Subcutaneous abdominal adipose tissue (tissue), 5 donors: ENCODE measurements at regions not wholly inside any gene's neighbourhood (a gene's known extent, or its start where the extent isn't known, plus 50 kb on each side); places are given as distances from the start of the nearest gene placed in this dataset.
A peak's percentile ranks its signal among the peaks of the same experiment; 100 is the strongest.

Source experiments
- H3K27ac ChIP-seq: one replicate; pipeline ENCODE4 v1.7.0; 2013; ENCODE audit warnings: low read depth, mild to moderate bottlenecking, inconsistent platforms, low read length, moderate library complexity
- H3K27me3 ChIP-seq, 5 donors: one replicate each; pipeline ENCODE4 v1.7.0; 2013; ENCODE audit warnings: low read length in 5 of 5, inconsistent platforms in 1 of 5; ENCODE audit not compliant: control insufficient read depth in 5 of 5, insufficient read depth in 4 of 5
- H3K36me3 ChIP-seq, 5 donors: one replicate each; pipeline ENCODE4 v1.7.0; 2013; ENCODE audit warnings: low read length in 5 of 5; ENCODE audit not compliant: control insufficient read depth in 5 of 5, insufficient read depth in 5 of 5
- H3K4me1 ChIP-seq, 5 donors: one replicate each; pipeline ENCODE4 v1.7.0; 2013; ENCODE audit warnings: low read length in 5 of 5, mild to moderate bottlenecking in 3 of 5, moderate library complexity in 1 of 5; ENCODE audit not compliant: control insufficient read depth in 5 of 5, insufficient read depth in 5 of 5
- H3K4me3 ChIP-seq, 5 donors: one replicate each; pipeline ENCODE4 v1.7.0; 2013; ENCODE audit warnings: low read length in 5 of 5, low read depth in 1 of 5
- H3K9ac ChIP-seq, 5 donors: one replicate each; pipeline ENCODE4 v1.7.0; 2013; ENCODE audit warnings: low read length in 5 of 5, mild to moderate bottlenecking in 4 of 5, moderate library complexity in 3 of 5
- H3K9me3 ChIP-seq, 5 donors: one replicate each; pipeline ENCODE4 v1.7.0; 2013; ENCODE audit warnings: low read length in 5 of 5; ENCODE audit not compliant: control insufficient read depth in 5 of 5
- donor health status: healthy.
- donor health status: healthy.
- donor health status: healthy.
- donor health status: healthy.
- donor health status: healthy.

DNA sequence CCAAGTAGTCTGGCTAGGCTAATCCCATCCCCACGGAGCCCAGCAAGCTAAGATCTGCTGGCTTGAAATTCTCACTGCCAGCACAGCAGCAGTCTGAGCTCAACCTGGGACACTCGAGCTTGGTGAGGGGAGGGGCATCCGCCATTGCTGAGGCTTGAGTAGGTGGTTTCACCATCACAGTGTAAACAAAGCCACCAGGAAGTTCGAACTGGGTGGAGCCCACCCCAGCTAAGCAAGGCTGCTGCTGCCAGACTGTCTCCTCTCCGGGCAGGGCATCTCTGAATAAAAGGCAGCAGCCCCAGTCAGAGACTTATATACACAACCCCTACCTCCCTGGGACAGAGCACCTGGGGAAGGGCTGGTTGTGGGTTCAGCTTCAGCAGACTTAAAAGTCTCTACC is 639.6 kb downstream of the IQCM start:
- no peaks in the 10 kb centered on the region for H3K9me3 ChIP-seq
- peaks cover 0 to 30% (median 17%) of the 10 kb centered on the region in 5 donors for H3K4me1 ChIP-seq
- no peak overlapping the region for H3K27ac ChIP-seq
- H3K4me3 ChIP-seq = no peak overlapping the region
- no peaks in the 10 kb centered on the region for H3K36me3 ChIP-seq
- H3K9ac ChIP-seq = no peak overlapping the region
- H3K27me3 ChIP-seq = no peaks in the 10 kb centered on the region

DNA sequence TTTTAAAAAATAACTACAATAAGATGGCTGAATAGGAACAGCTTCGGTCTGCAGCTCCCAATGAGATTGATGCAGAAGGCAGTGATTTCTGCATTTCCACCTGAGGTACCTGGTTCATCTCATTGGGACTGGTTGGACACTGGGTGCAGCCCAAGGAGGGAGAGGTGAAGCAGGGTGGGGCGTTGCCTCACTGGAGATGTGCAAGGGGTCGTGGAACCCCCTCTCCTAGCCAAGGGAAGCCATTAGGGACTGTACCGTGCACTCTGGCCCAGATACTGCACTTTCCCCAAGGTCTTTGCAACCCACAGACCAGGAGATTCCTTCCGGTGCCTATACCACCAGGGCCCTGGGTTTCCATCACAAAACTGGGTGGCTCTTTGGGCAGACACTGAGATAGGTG is 640.1 kb downstream of the IQCM start:
- Histone ChIP-seq H3K27me3 (no peaks in the 10 kb centered on the region), H3K4me3 (no peak overlapping the region), H3K36me3 (no peaks in the 10 kb centered on the region), H3K9me3 (no peaks in the 10 kb centered on the region), H3K27ac (no peak overlapping the region), H3K4me1 (peaks cover 0 to 35% (median 20%) of the 10 kb centered on the region in 5 donors), H3K9ac (no peak overlapping the region)

DNA sequence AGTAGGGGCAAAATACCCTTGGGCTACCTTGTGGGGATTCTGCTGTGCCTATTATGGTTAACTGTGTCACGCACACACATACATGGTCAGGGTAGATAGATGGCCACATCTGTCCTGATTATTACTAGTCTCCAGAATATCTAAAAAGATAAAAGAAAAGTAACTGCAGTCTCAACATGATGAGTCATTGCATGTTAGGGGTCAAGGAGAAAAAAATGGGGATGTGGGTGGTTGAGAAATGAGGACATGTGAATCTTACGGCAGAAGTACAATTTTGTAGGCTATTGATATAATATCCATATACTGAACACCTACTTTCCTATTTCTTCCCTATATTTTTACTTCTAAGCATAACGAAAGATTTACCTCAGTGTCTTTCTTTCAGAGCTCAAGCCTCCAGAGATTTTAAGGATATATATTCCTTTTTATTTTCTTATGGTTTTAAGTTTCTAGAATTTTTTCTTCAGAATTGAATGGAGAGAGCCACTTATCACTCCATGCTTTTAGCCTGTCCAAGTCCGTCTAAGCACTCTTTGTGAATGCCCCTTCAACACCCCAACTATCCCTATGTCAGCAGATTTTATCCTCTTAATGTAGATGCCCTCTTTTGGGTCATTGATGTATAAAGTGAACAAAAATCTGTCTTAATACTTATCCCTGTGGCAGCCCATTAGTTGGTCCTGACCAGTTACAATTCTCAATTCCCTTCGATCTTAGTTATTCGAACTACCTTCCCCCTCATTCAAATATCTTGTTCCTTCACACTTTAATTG is 642.2 kb downstream of the IQCM start:
- H3K4me3 ChIP-seq = no peak overlapping the region
- H3K27ac ChIP-seq = peak overlapping the region; percentile 65
- H3K4me1 ChIP-seq = peaks cover 0 to 37% (median 20%) of the 10 kb centered on the region in 5 donors
- no peaks in the 10 kb centered on the region for H3K36me3 ChIP-seq
- no peaks in the 10 kb centered on the region for H3K27me3 ChIP-seq
- H3K9me3 ChIP-seq = no peaks in the 10 kb centered on the region
- no peak overlapping the region for H3K9ac ChIP-seq

DNA sequence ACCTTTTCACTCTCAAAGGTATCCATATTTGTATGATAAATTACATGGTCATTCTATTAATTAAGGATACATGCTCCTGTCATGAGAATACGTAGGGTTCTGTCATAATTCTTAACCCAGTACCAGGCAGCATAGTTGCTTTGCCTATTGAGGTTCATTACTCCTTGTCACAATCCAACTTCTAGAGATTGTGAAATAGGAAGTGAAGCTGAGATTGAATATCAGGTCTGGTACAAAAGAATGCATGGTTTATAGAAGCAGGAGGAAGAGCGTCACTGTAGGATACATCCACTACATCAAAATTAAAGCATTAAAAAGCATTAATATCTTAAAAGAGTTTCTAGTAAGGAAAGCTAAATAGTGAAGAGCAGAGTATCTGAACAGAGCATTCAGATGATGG is 647.0 kb downstream of the IQCM start:
- peaks cover 0 to 33% (median 20%) of the 10 kb centered on the region in 5 donors for H3K4me1 ChIP-seq
- no peaks in the 10 kb centered on the region for H3K9me3 ChIP-seq
- H3K4me3 ChIP-seq = no peak overlapping the region
- H3K27me3 ChIP-seq = no peaks in the 10 kb centered on the region
- no peaks in the 10 kb centered on the region for H3K36me3 ChIP-seq
- H3K9ac ChIP-seq = no peak overlapping the region
- no peak overlapping the region for H3K27ac ChIP-seq

DNA sequence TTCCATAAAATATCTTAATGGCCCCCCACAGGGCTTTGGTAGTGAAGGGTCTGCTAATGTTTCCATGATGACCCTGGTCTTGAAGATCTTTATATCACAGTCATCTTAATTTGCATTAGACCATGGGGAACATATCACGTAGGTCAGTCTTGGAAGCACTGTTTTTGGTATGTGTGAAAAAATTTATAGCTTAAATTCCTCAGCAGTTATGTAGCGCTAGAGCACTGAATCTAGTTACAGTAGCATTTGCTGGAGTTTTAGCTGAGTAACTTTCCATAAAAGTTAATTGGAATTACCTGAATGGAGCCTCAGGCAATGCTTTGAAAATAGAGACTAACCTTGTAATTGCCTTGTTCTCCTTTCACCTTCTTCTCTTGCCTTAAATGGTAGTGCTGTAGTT is 648.8 kb downstream of the IQCM start:
- no peak overlapping the region for H3K9ac ChIP-seq
- no peaks in the 10 kb centered on the region for H3K9me3 ChIP-seq
- no peak overlapping the region for H3K27ac ChIP-seq
- peaks cover 0 to 18% (median 9%) of the 10 kb centered on the region in 5 donors for H3K4me1 ChIP-seq
- no peaks in the 10 kb centered on the region for H3K36me3 ChIP-seq
- no peaks in the 10 kb centered on the region for H3K27me3 ChIP-seq
- H3K4me3 ChIP-seq = no peak overlapping the region

DNA sequence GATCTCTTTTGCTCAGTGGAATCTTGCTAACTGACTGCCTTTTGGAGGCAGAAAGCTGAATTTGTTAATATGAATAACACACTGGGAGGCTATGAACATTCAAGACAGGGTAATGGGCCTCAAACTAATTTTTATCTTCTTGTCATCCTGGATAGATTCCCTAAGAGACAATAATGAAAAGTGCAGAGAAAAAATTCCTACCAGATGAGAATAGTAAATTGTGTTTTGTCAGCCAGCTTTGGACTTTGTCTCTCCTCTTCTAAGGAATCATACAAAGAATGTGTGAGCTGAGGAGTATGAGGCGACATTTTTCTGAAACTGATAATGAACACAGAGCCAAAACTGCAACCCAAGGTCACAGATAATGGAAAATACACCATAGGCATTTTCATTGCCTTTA is 649.3 kb downstream of the IQCM start:
- H3K27ac ChIP-seq = no peak overlapping the region
- no peaks in the 10 kb centered on the region for H3K27me3 ChIP-seq
- H3K9me3 ChIP-seq = no peaks in the 10 kb centered on the region

DNA sequence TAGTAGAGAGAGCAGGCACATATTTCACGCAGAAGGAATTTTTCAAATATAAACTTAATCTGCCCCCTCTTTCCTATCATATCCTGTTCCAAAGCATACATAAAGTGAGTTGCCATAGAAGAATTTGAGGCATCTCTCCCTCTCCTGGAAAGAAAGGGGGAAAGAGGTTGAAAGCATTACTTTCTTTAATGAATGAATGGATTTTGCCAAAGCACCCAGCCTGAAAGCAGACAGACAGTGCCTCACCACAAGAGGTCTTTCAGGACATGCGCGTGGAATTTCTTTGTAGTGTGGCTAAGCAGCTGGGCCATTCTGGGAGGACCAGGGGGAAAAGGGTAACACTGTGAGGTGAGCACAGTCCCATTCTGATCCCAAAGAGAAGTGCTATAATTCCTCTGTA is 651.4 kb downstream of the IQCM start:
- Histone ChIP-seq H3K4me1 (peaks cover 3 to 20% (median 10%) of the 10 kb centered on the region in 5 donors), H3K27ac (no peak overlapping the region), H3K27me3 (no peaks in the 10 kb centered on the region), H3K9ac (no peak overlapping the region), H3K36me3 (no peaks in the 10 kb centered on the region), H3K9me3 (no peaks in the 10 kb centered on the region), H3K4me3 (no peak overlapping the region)

More for the DNA sequence above, 649.3 kb downstream of the IQCM start:
- no peaks in the 10 kb centered on the region for H3K36me3 ChIP-seq
- no peak overlapping the region for H3K4me3 ChIP-seq
- H3K4me1 ChIP-seq = peaks cover 0 to 17% (median 8%) of the 10 kb centered on the region in 5 donors
- no peak overlapping the region for H3K9ac ChIP-seq

DNA sequence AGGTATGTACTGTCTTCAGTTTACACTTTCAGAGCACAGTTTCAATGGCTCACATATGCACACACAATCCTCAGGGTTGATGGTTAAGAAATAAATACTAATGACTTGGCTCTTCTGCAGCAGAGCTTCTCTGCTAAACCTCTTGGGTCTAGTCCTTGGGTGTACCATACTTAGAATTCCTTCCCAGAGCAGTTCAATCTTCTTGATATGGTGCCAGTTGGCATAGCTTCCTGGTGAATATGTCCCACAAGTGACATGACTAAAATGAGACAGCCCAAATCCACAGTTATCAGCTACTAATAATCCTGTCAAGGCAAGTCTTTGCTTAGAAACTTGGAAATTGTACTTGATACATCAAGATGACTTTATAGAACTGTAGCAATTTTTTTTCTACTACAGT is 654.4 kb downstream of the IQCM start:
- Histone ChIP-seq H3K9ac (no peak overlapping the region), H3K36me3 (no peaks in the 10 kb centered on the region), H3K9me3 (peaks cover 0 to 2% (median 0%) of the 10 kb centered on the region in 5 donors), H3K27me3 (no peaks in the 10 kb centered on the region), H3K27ac (no peak overlapping the region), H3K4me1 (peaks cover 3 to 34% (median 14%) of the 10 kb centered on the region in 5 donors), H3K4me3 (no peak overlapping the region)

DNA sequence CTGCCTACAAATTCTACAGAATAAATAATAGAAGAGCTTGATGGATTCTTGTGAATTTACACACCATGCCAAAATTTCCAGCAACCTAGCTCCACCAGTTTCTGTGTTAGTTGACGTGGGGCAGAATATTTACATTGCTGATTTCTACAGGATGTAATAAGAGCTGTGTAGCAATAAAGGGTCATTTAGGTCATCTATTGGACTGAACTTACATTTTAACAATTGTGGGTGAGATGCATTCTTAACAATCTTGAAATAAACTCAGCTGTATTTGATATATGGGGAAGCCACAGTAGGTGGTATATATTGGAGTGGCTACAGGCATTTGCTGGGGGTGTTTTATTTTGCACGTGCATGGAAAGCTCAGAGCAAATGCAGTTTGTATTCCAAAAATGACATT is 655.3 kb downstream of the IQCM start:
- H3K27ac ChIP-seq = no peak overlapping the region
- H3K4me3 ChIP-seq = no peak overlapping the region
- no peak overlapping the region for H3K9ac ChIP-seq
- H3K9me3 ChIP-seq = peaks cover 0 to 2% (median 0%) of the 10 kb centered on the region in 5 donors
- H3K36me3 ChIP-seq = no peaks in the 10 kb centered on the region
- H3K4me1 ChIP-seq = peaks cover 3 to 34% (median 14%) of the 10 kb centered on the region in 5 donors
- no peaks in the 10 kb centered on the region for H3K27me3 ChIP-seq

DNA sequence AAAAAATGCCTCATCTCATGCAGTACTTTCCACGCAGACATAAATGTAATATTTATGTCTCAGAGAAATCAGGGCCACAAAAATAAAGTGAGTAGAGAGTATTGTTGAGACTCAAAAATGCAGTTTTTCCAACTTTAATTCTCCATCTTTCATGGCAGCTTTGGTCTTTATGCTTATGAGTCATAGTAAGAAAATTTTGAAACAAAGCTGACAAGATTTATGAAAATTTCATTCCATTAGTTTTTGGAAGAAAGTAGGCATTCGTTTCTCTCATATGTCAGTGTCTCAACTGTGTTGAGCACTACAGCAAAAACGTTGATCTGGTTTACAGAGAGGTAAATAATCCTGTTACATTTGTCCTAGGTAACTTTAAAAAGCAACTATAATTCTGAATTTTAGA is 656.8 kb downstream of the IQCM start:
- Histone ChIP-seq H3K27me3 (no peaks in the 10 kb centered on the region), H3K9me3 (peaks cover 0 to 2% (median 0%) of the 10 kb centered on the region in 5 donors), H3K4me3 (no peak overlapping the region), H3K27ac (no peak overlapping the region), H3K4me1 (peaks cover 3 to 34% (median 14%) of the 10 kb centered on the region in 5 donors), H3K9ac (no peak overlapping the region), H3K36me3 (no peaks in the 10 kb centered on the region)
